K562 (cell line): ENCODE measurements at regions not wholly inside any gene's neighbourhood (a gene's known extent, or its start where the extent isn't known, plus 50 kb on each side); places are given as distances from the start of the nearest gene placed in this dataset.

Experiments
- CXXC5 ChIP-seq: fragments of 250-450 bp; sonication (Bioruptor Pico); IDR thresholded peaks from 2 replicates; pipeline ENCODE4 v1.8.0; 2022; ENCODE audit warnings: inconsistent platforms, mild to moderate bottlenecking, moderate library complexity
- GABPB1 ChIP-seq: sonication (generic); formaldehyde crosslinking; IDR thresholded peaks from 2 replicates; pipeline ENCODE4 v1.8.0; 2022; ENCODE audit warnings: mild to moderate bottlenecking, missing genetic modification reagents
- GTF2A2 ChIP-seq: IDR thresholded peaks from 2 replicates; pipeline ENCODE4 v1.6.1; 2016; ENCODE audit warnings: mild to moderate bottlenecking, missing genetic modification characterization, missing compliant biosample characterization
- LARP7 ChIP-seq: fragments of 450-650 bp; IDR thresholded peaks from 2 replicates; pipeline ENCODE4 v1.6.1; 2016
- MTA2 ChIP-seq: fragments of 450-650 bp; IDR thresholded peaks from 2 replicates; pipeline ENCODE4 v1.6.1; 2016; ENCODE audit warnings: low read depth
- MTF1 ChIP-seq: fragments of 250-450 bp; sonication (Bioruptor Pico); IDR thresholded peaks from 2 replicates; pipeline ENCODE4 v1.9.0; 2021; ENCODE audit warnings: moderate library complexity, mild to moderate bottlenecking, inconsistent platforms, borderline replicate concordance
- NBN ChIP-seq: fragments of 450-650 bp; IDR thresholded peaks from 2 replicates; pipeline ENCODE4 v1.6.1; 2016; ENCODE audit warnings: low read depth, mild to moderate bottlenecking
- NONO ChIP-seq, 2 experiments: fragments of 200-400 bp in 1 of 2; fragments of 450-650 bp in 1 of 2; formaldehyde crosslinking in 1 of 2; IDR thresholded peaks; 2 replicates each; pipeline ENCODE4 v1.6.1; 2017; ENCODE audit warnings: low read depth in 2 of 2, mild to moderate bottlenecking in 2 of 2, moderate library complexity in 2 of 2, low read length in 1 of 2
- PHB ChIP-seq: fragments of 250-450 bp; sonication (Bioruptor Pico); IDR thresholded peaks from 2 replicates; pipeline ENCODE4 v1.5.0; 2021
- POLR2A ChIP-seq: fragments of 450-650 bp; conservative IDR thresholded peaks from 2 replicates; pipeline ENCODE4 v1.6.1; 2016
- SLC30A9 ChIP-seq: fragments of 250-450 bp; sonication (Bioruptor Pico); IDR thresholded peaks from 2 replicates; pipeline ENCODE4 v1.8.0; 2022; ENCODE audit warnings: mild to moderate bottlenecking, moderate library complexity
- SMAD4 ChIP-seq: fragments of 250-450 bp; sonication (Bioruptor Pico); conservative IDR thresholded peaks from 2 replicates; pipeline ENCODE4 v1.8.0; 2021; ENCODE audit warnings: inconsistent platforms, mild to moderate bottlenecking, moderate library complexity
- SRSF7 ChIP-seq: fragments of 200-400 bp; formaldehyde crosslinking; optimal IDR thresholded peaks from 2 replicates; pipeline ENCODE3; 2017; ENCODE audit warnings: mild to moderate bottlenecking, low read depth, low read length
- TARDBP ChIP-seq: fragments of 450-650 bp; IDR thresholded peaks from 2 replicates; pipeline ENCODE4 v1.6.1; 2016
- TRIM24 ChIP-seq, 2 experiments: fragments of 450-650 bp; IDR thresholded peaks; 2 replicates each; pipeline ENCODE4 v1.6.1; 2016
- XRCC5 ChIP-seq: fragments of 200-400 bp; formaldehyde crosslinking; IDR thresholded peaks from 2 replicates; pipeline ENCODE4 v1.6.1; 2017; ENCODE audit warnings: low read depth, mild to moderate bottlenecking, low read length
- ZFP30 ChIP-seq: fragments of 250-450 bp; sonication (Bioruptor Pico); IDR thresholded peaks from 2 replicates; pipeline ENCODE4 v1.8.0; 2022; ENCODE audit warnings: moderate library complexity, mild to moderate bottlenecking, inconsistent platforms, borderline replicate concordance
- ZNF174 ChIP-seq: fragments of 250-450 bp; sonication (Bioruptor Pico); IDR thresholded peaks from 2 replicates; pipeline ENCODE4 v1.4.0; 2020; ENCODE audit warnings: mild to moderate bottlenecking
- ZNF263 ChIP-seq: sonication (generic); formaldehyde crosslinking; IDR thresholded peaks from 2 replicates; pipeline ENCODE4 v1.8.0; 2022; ENCODE audit warnings: mild to moderate bottlenecking, missing genetic modification reagents, borderline replicate concordance
- ZNF408 ChIP-seq: fragments of 250-450 bp; sonication (Bioruptor Pico); IDR thresholded peaks from 2 replicates; pipeline ENCODE4 v1.4.0; 2020; ENCODE audit warnings: low read depth, mild to moderate bottlenecking, moderate library complexity
- ZNF561 ChIP-seq: fragments of 450-650 bp; formaldehyde crosslinking; conservative IDR thresholded peaks from 2 replicates; pipeline ENCODE4 v1.4.0; 2020; ENCODE audit warnings: mild to moderate bottlenecking, moderate library complexity
- ZNF695 ChIP-seq: fragments of 450-650 bp; formaldehyde crosslinking; IDR thresholded peaks from 2 replicates; pipeline ENCODE4 v1.4.0; 2020; ENCODE audit warnings: mild to moderate bottlenecking, moderate library complexity
- TF ChIP-seq, protein P1 (sequence below): sonication (generic); formaldehyde crosslinking; IDR thresholded peaks from 2 replicates; pipeline ENCODE4 v1.8.0; 2022; ENCODE audit warnings: mild to moderate bottlenecking, missing genetic modification reagents
- TF ChIP-seq, protein P2 (sequence below), 3 experiments: IDR thresholded peaks in 2 of 3; conservative IDR thresholded peaks in 1 of 3; 2 replicates each; pipeline ENCODE4 v1.5.1; 2011 to 2012; ENCODE audit warnings: low read length in 3 of 3, mild to moderate bottlenecking in 3 of 3, control low read depth in 2 of 3, improper control_type of control experiment in 1 of 3, inconsistent platforms in 1 of 3, low read depth in 1 of 3, mixed read lengths in 1 of 3, moderate library complexity in 1 of 3; ENCODE audit not compliant: insufficient read depth in 2 of 3
- TF ChIP-seq, protein P3 (sequence below), 2 experiments: IDR thresholded peaks in 1 of 2; conservative IDR thresholded peaks in 1 of 2; 2 replicates each; pipeline ENCODE4 v1.6.1; 2016; ENCODE audit warnings: low read depth in 2 of 2, mild to moderate bottlenecking in 1 of 2, missing compliant biosample characterization in 1 of 2, missing genetic modification characterization in 1 of 2, moderate library complexity in 1 of 2

DNA sequence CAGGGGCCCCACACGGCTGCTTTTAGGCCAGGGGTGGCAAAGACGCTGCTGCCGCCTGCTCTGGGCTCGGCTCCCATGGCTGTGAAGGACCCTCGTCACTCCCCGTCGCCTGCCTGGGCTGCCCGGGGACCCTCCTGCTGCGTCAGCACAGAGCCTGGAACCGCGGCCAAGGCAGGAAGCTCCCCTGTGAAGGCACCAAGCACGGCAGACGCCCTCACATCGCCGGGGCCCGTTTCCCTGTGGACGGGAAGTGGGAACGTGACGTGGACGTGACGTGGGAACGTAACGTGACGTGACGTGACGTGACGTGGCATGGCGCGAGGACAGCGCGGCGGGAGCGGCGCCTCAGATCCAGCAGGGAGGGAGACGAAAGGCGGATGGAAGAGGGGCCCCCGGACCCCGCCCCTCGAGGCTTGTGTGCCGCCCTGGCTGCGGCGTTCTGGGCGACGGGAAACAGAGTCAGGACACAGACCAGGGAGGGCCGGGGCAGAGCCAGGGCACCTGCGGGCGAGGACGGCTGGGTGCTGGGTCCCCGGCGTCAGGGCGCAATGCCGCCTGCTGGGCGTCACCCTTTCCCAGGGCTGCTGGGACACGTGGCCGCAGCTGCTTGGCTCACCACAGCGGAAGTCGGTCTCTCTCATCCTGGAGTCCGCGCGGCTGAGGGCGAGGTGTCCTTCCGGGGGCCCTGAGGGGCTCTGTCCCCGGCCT is 53.1 kb downstream of the MRPL36 start (continued):
- TF ChIP-seq NBN (0 out of 2 replicates have a peak, but pooled peaks have one; percentile 28), TARDBP (peak; percentile 64; the same call in 1 of the 2 replicates), SRSF7 (no peak), SMAD4 (CRISPR knock-in tag) (no peak), NONO (IDR thresholded peaks at IDR 0.05; ENCODE audit: low read depth in 2 of 2, low read length in 1 of 2) (no peak), GTF2A2 (tag) (no peak), ZNF408 (CRISPR knock-in tag) (no peak), ZNF263 (CRISPR knock-in tag) (no peak), MTA2 (no peak), TRIM24 (IDR thresholded peaks at IDR 0.05) (no peak), CXXC5 (CRISPR knock-in tag) (peak; percentile 88), MTF1 (CRISPR knock-in tag) (no peak), LARP7 (no peak), POLR2A (no peak), ZNF174 (CRISPR knock-in tag) (no peak), ZNF695 (no peak), SLC30A9 (CRISPR knock-in tag) (no peak), XRCC5 (no peak), ZNF561 (CRISPR knock-in tag) (no peak), GABPB1 (CRISPR knock-in tag) (peak; percentile 86), ZFP30 (CRISPR knock-in tag) (no peak), PHB (CRISPR knock-in tag) (no peak)
- TF ChIP-seq, protein P1, sequence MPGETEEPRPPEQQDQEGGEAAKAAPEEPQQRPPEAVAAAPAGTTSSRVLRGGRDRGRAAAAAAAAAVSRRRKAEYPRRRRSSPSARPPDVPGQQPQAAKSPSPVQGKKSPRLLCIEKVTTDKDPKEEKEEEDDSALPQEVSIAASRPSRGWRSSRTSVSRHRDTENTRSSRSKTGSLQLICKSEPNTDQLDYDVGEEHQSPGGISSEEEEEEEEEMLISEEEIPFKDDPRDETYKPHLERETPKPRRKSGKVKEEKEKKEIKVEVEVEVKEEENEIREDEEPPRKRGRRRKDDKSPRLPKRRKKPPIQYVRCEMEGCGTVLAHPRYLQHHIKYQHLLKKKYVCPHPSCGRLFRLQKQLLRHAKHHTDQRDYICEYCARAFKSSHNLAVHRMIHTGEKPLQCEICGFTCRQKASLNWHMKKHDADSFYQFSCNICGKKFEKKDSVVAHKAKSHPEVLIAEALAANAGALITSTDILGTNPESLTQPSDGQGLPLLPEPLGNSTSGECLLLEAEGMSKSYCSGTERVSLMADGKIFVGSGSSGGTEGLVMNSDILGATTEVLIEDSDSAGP, result no peak
- TF ChIP-seq, protein P2, sequence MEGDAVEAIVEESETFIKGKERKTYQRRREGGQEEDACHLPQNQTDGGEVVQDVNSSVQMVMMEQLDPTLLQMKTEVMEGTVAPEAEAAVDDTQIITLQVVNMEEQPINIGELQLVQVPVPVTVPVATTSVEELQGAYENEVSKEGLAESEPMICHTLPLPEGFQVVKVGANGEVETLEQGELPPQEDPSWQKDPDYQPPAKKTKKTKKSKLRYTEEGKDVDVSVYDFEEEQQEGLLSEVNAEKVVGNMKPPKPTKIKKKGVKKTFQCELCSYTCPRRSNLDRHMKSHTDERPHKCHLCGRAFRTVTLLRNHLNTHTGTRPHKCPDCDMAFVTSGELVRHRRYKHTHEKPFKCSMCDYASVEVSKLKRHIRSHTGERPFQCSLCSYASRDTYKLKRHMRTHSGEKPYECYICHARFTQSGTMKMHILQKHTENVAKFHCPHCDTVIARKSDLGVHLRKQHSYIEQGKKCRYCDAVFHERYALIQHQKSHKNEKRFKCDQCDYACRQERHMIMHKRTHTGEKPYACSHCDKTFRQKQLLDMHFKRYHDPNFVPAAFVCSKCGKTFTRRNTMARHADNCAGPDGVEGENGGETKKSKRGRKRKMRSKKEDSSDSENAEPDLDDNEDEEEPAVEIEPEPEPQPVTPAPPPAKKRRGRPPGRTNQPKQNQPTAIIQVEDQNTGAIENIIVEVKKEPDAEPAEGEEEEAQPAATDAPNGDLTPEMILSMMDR (IDR thresholded peaks at IDR 0.05 in 2 of 3, conservative IDR thresholded peaks at IDR 0.05 in 1 of 3; ENCODE audit: insufficient read depth in 2 of 3, low read depth in 1 of 3, low read length in 3 of 3), result no peak
- TF ChIP-seq, protein P3, sequence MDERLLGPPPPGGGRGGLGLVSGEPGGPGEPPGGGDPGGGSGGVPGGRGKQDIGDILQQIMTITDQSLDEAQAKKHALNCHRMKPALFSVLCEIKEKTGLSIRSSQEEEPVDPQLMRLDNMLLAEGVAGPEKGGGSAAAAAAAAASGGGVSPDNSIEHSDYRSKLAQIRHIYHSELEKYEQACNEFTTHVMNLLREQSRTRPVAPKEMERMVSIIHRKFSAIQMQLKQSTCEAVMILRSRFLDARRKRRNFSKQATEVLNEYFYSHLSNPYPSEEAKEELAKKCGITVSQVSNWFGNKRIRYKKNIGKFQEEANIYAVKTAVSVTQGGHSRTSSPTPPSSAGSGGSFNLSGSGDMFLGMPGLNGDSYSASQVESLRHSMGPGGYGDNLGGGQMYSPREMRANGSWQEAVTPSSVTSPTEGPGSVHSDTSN (CRISPR knock-in tag; IDR thresholded peaks at IDR 0.05; ENCODE audit: low read depth), result no peak
- TF ChIP-seq, protein P3 (tag; conservative IDR thresholded peaks at IDR 0.05; ENCODE audit: low read depth), result no peak
